GM12872 (cell line): ENCODE measurements at regions not wholly inside any gene's neighbourhood (a gene's known extent, or its start where the extent isn't known, plus 50 kb on each side); places are given as distances from the start of the nearest gene placed in this dataset.

Source experiments
- CTCF ChIP-seq: IDR thresholded peaks from 3 replicates; pipeline ENCODE4 v1.5.1; 2011; ENCODE audit warnings: low read depth, mild to moderate bottlenecking, low read length, moderate library complexity; ENCODE audit not compliant: insufficient read depth

GRCh38 chr17:43324205-43324893 lies 74.4 kb upstream of the ARL4D start:
- peak; percentile 53; the same call in 2 of the 3 replicates for TF ChIP-seq CTCF

- TF ChIP-seq CTCF = no peak
Observed at GRCh38 chr17:43319293-43320124, 79.3 kb upstream of the ARL4D start.

GRCh38 chr17:43316522-43317142 lies 82.2 kb upstream of the ARL4D start:
- TF ChIP-seq CTCF = no peak

GRCh38 chr17:43315858-43316521 lies 82.2 kb upstream of the RNU2-1 start:
- TF ChIP-seq CTCF = no peak

GRCh38 chr17:43315369-43315768 lies 81.6 kb upstream of the RNU2-1 start:
- TF ChIP-seq CTCF = no peak

- TF ChIP-seq CTCF = no peak
Observed at GRCh38 chr17:43314611-43315011, 80.8 kb upstream of the RNU2-1 start.

- TF ChIP-seq CTCF = no peak
Observed at GRCh38 chr17:43312011-43312410, 78.2 kb upstream of the RNU2-1 start.
